Transverse colon (tissue), 4 donors: ENCODE measurements at regions not wholly inside any gene's neighbourhood (a gene's known extent, or its start where the extent isn't known, plus 50 kb on each side); places are given as distances from the start of the nearest gene placed in this dataset.
"Not testable (repeated sequence)": the region's sequence is repeated elsewhere in the genome, so short reads cannot be mapped to it uniquely, and the experiment has no call there.

Experiments
- DNase-seq: peaks from one replicate; pipeline ENCODE4 v3.0.0-alpha.2; 2019
- H3K27ac ChIP-seq, 4 donors: fragments of 200-600 bp; sonication (generic); 2 replicates each; pipeline ENCODE4 v1.5.1; 2016 to 2018; ENCODE audit warnings: inconsistent platforms in 4 of 4
- H3K27me3 ChIP-seq: fragments of 200-600 bp; sonication (generic); 2 replicates; pipeline ENCODE4 v1.5.1; 2017; ENCODE audit warnings: inconsistent platforms
- H3K36me3 ChIP-seq, 4 donors: fragments of 200-600 bp; sonication (generic); 2 replicates each; pipeline ENCODE4 v1.5.1; 2017 to 2019; ENCODE audit warnings: inconsistent platforms in 4 of 4
- H3K4me1 ChIP-seq, 4 donors: fragments of 200-600 bp; sonication (generic); 2 replicates each; pipeline ENCODE4 v1.5.1; 2017 to 2020; ENCODE audit warnings: inconsistent platforms in 4 of 4
- H3K4me3 ChIP-seq, 4 donors: fragments of 200-600 bp; sonication (generic); 1 replicate in 1 of 4; 2 replicates in 3 of 4; pipeline versions ENCODE4 v1.5.1 to v1.6.1; 2017 to 2019; ENCODE audit warnings: inconsistent platforms in 4 of 4
- H3K9me3 ChIP-seq, 2 donors: fragments of 200-600 bp; sonication (generic); 2 replicates each; pipeline ENCODE4 v1.5.1; 2017 to 2019; ENCODE audit warnings: inconsistent platforms in 2 of 2
- CTCF ChIP-seq, 5 experiments: fragments of 200-600 bp in 3 of 5; fragments of 450-650 bp in 2 of 5; sonication (generic) in 3 of 5; IDR thresholded peaks; 1 replicate in 2 of 5; 2 replicates in 3 of 5; pipeline ENCODE4 v1.5.1; 2016 to 2017; ENCODE audit warnings: antibody characterized with exemption in 5 of 5, inconsistent platforms in 3 of 5, mild to moderate bottlenecking in 2 of 5, moderate library complexity in 1 of 5
- EP300 ChIP-seq: sonication (generic); formaldehyde crosslinking; IDR thresholded peaks from one replicate; pipeline ENCODE4 v1.6.1; 2017; ENCODE audit warnings: antibody characterized with exemption, low read depth
- POLR2A ChIP-seq: fragments of 450-650 bp; IDR thresholded peaks from one replicate; pipeline ENCODE4 v1.6.1; 2016; ENCODE audit warnings: antibody characterized with exemption, mild to moderate bottlenecking, moderate library complexity
- POLR2AphosphoS5 ChIP-seq, 3 donors: sonication (generic); formaldehyde crosslinking; IDR thresholded peaks; one replicate each; pipeline ENCODE4 v1.6.1; 2016; ENCODE audit warnings: antibody characterized with exemption in 3 of 3
- whole genome bisulfite sequencing, 2 donors: methylation state at CpG; one replicate each; pipeline ENCODE4 v1.1.5; 2018; ENCODE audit warnings: low coverage in 1 of 2; 5-methylcytosine and 5-hydroxymethylcytosine counted together
- in situ Hi-C, 4 donors: fragments of 200-750 bp; cut with MboI; loops; one replicate each; pipeline versions ENCODE4 v1.15.0 to v1.15.1; 2017; ENCODE audit warnings: low sequenced_read_pairs in 3 of 4, low pct_ligation_motif_present in 1 of 4, low pct_unique_long_range_greater_than_20kb in 1 of 4
- intact Hi-C: fragments of 100-400 bp; cut with DNase I; formaldehyde crosslinking; loops from one replicate; pipeline ENCODE4 v1.15.1; 2023; ENCODE audit warnings: low total_unique reads

- H3K27me3 ChIP-seq = no peaks in the 10 kb centered on the region
- no peaks in the 10 kb centered on the region for H3K36me3 ChIP-seq
- no peaks in the 10 kb centered on the region for H3K9me3 ChIP-seq
- in situ Hi-C loops = no loop called here
- TF ChIP-seq EP300 (no peak), POLR2A (no peak), CTCF (IDR thresholded peaks at IDR 0.05) (no peak), POLR2AphosphoS5 (IDR thresholded peaks at IDR 0.05) (no peak)
- WGBS, 2 donors = 80 to 82% methylated on average over 6 of the region's 6 CpGs
- intact Hi-C loops = no loop called here
- H3K4me1 ChIP-seq = peaks cover 0 to 8% (median 0%) of the 10 kb centered on the region in 4 donors
- DNase-seq = no peak
- H3K4me3 ChIP-seq = no peak overlapping the region
- no peak overlapping the region for H3K27ac ChIP-seq
These were observed 83.2 kb upstream of the MYO10 start for GRCh38 chr5:17019324-17019723.

- peaks cover 0 to 8% (median 0%) of the 10 kb centered on the region in 4 donors for H3K4me1 ChIP-seq
- intact Hi-C loops (no loop called here), in situ Hi-C loops (no loop called here)
- no peaks in the 10 kb centered on the region for H3K36me3 ChIP-seq
- no peak for DNase-seq
- WGBS, 2 donors = 68 to 75% methylated on average over 8 of the region's 8 CpGs
- TF ChIP-seq POLR2A (no peak), CTCF (IDR thresholded peaks at IDR 0.05) (no peak), EP300 (no peak), POLR2AphosphoS5 (IDR thresholded peaks at IDR 0.05) (no peak)
- no peaks in the 10 kb centered on the region for H3K9me3 ChIP-seq
- no peak overlapping the region for H3K27ac ChIP-seq
- no peak overlapping the region for H3K4me3 ChIP-seq
- H3K27me3 ChIP-seq = no peaks in the 10 kb centered on the region
These were observed 84.9 kb upstream of the MYO10 start for GRCh38 chr5:17020678-17021601.

- Histone ChIP-seq H3K4me3 (no peak overlapping the region), H3K36me3 (no peaks in the 10 kb centered on the region), H3K27me3 (no peaks in the 10 kb centered on the region), H3K9me3 (no peaks in the 10 kb centered on the region), H3K27ac (no peak overlapping the region), H3K4me1 (peaks cover 0 to 8% (median 0%) of the 10 kb centered on the region in 4 donors)
- TF ChIP-seq EP300 (no peak), POLR2AphosphoS5 (IDR thresholded peaks at IDR 0.05) (no peak)
- in situ Hi-C loops (no loop called here), intact Hi-C loops (no loop called here)
- DNase-seq = no peak
These were observed 85.5 kb upstream of the MYO10 start for GRCh38 chr5:17021602-17021932.

GRCh38 chr5:17022296-17022695 is 86.2 kb upstream of the MYO10 start:
- intact Hi-C loops (no loop called here), in situ Hi-C loops (no loop called here)
- TF ChIP-seq POLR2AphosphoS5 (IDR thresholded peaks at IDR 0.05) (no peak), CTCF (IDR thresholded peaks at IDR 0.05) (no peak)
- Histone ChIP-seq H3K27ac (no peak overlapping the region), H3K27me3 (no peaks in the 10 kb centered on the region), H3K36me3 (no peaks in the 10 kb centered on the region), H3K4me3 (no peak overlapping the region), H3K4me1 (peaks cover 0 to 8% (median 0%) of the 10 kb centered on the region in 4 donors), H3K9me3 (no peaks in the 10 kb centered on the region)
- DNase-seq = no peak
- WGBS, 2 donors = 96 to 100% methylated on average over 2 of the region's 2 CpGs

GRCh38 chr5:17024686-17025180 is 88.6 kb upstream of the MYO10 start:
- no peaks in the 10 kb centered on the region for H3K36me3 ChIP-seq
- in situ Hi-C loops (no loop called here), intact Hi-C loops (no loop called here)
- no peak overlapping the region for H3K4me3 ChIP-seq
- H3K27me3 ChIP-seq = no peaks in the 10 kb centered on the region
- WGBS, 2 donors = 80 to 81% methylated on average over 3 to 6 of the region's 6 CpGs
- H3K9me3 ChIP-seq = no peaks in the 10 kb centered on the region
- peaks cover 0 to 8% (median 0%) of the 10 kb centered on the region in 4 donors for H3K4me1 ChIP-seq
- H3K27ac ChIP-seq = no peak overlapping the region
- no peak for TF ChIP-seq EP300
- TF ChIP-seq POLR2A = no peak
- no peak for TF ChIP-seq POLR2AphosphoS5 (IDR thresholded peaks at IDR 0.05)
- no peak for TF ChIP-seq CTCF (IDR thresholded peaks at IDR 0.05)
- DNase-seq = no peak

- in situ Hi-C loops = not testable (repeated sequence)
- 93 to 100% methylated on average over 12 to 24 of the region's 24 CpGs for WGBS, 2 donors
These were observed 95.7 kb upstream of the MYO10 start for GRCh38 chr5:17031659-17032277.

More at GRCh38 chr5:17031659-17032277, 95.7 kb upstream of the MYO10 start:
- H3K27ac ChIP-seq, H3K4me1 ChIP-seq, intact Hi-C loops, H3K4me3 ChIP-seq, H3K9me3 ChIP-seq, DNase-seq, H3K27me3 ChIP-seq, H3K36me3 ChIP-seq: not testable (repeated sequence)
